Stimulated activated CD8-positive, alpha-beta memory T cell treated with anti-CD3 and anti-CD28 coated beads, Interleukin-4, amount 100 ng/mL, for 4 hours (primary cell): ENCODE measurements at regions not wholly inside any gene's neighbourhood (a gene's known extent, or its start where the extent isn't known, plus 50 kb on each side); places are given as distances from the start of the nearest gene placed in this dataset.
"Not testable (repeated sequence)": the region's sequence is repeated elsewhere in the genome, so short reads cannot be mapped to it uniquely, and the experiment has no call there.

ENCODE experiments used
- DNase-seq, 2 donors: peaks; one replicate each; pipeline ENCODE4 v3.0.0-alpha.2; 2020; ENCODE audit warnings: low read depth in 2 of 2, low spot score in 1 of 2

DNA sequence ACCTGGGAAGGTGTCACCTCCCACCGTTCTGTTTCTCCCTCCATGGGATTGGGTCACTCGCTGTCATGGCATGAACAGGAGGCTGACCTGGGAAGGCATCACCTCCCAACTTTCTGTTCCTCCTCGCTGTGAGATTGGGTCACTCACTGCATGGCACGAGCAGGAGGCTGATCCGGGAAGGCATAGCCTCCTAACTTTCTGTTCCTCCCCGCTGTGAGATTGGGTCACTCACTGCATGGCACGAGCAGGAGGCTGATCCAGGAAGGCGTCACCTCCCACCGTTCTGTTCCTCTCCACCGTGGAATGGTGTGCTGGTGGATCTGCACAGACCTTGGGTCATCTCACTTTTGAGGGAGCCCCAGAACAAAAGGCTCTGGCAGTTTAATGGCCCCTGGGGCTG lies 239.2 kb upstream of the PRKCQ start:
- DNase-seq: no peak

- DNase-seq: no peak
Measured at GRCh38 chr10:6817770-6818169, 237.7 kb upstream of the PRKCQ start.

DNA sequence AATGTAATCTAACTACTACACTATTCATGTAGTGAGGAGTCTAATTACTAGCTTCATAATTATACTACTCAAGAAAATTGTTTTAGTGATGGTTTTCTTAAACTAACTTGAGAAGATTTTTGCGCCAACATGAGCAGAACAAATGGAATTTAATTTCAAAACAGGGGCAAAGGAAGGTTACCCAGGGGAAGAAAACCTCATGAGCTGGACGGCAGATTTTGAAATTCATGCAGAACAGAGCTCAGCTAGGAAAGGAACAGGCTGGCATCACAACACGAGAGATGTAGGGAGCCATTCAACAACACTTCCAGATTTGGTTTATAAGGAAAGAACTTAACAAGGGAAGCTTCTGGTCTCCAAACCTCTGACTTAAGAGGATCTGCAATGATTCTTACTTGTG lies 235.3 kb upstream of the PRKCQ start:
- DNase-seq: no peak

DNA sequence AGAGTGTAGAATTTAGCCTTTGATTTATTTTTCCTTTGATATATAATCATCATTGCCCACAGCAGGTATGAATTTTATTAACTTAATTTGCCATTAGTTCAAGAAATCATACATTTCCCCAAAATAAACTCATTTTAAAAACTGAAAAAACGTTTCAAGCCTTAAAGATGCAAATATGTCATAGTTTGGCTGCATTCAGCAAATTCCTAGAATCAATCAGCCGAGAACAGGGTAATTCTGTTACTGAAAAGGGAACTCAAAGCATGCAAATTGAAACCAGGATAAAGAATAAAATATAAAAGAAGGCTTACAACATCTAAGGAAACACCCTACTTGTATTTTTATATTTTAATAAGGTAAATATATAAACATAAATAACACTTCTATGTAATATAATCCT lies 233.8 kb upstream of the PRKCQ start:
- no peak for DNase-seq

DNA sequence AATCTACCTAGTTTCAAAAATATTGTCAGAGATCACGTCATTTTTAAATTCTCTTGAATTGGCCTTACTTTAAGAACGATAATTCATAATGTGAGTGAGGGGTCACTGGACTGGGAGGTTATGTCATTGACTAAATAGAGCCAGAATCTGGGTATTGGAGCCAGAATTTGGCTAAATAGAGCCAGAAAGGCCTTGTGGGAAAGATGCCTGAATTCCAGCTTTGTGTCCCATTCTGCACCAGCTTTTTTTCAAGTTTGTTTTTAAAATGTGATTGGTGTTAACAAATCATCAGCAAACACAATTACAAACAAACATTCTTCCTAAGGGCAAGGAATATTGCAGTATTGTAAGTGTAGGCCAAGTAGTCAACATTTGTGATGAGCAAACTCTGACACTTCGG lies 233.2 kb upstream of the PRKCQ start:
- no peak for DNase-seq

GRCh38 chr10:6811153-6811552 lies 231.1 kb upstream of the PRKCQ start:
- DNase-seq: no peak

- no peak for DNase-seq
Measured at GRCh38 chr10:6803427-6803783, 223.3 kb upstream of the PRKCQ start.

DNA sequence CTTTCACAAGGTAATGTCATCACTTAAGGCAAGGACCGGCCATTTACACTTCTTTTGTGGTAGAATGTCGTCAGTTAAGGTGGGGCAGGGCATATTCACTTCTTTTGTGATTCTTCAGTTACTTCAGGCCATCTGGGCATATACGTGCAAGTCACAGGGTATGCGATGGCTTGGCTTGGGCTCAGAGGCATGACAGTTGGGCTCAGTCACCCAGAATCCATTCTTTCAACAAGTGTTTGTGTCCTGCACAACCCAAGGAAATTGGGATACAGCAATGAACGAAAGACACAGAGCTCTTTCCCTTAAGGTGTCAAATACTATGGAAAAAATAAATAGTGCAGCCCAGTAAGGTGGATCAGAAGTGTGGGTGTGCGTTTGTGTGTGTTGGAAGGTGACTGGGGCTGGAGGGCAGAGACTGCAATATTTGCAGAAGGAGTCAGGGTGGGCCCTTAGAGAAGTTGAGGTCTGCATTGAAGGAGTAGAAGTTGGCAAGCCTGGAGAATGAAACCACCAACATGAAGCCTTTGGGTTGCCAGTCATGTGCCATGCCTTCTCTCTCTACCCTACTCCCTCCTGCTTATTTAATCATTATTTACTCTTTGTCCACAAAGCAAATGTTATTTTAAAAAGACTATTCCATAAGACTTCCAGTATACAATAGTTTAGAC lies 222.8 kb upstream of the PRKCQ start:
- DNase-seq: no peak

DNA sequence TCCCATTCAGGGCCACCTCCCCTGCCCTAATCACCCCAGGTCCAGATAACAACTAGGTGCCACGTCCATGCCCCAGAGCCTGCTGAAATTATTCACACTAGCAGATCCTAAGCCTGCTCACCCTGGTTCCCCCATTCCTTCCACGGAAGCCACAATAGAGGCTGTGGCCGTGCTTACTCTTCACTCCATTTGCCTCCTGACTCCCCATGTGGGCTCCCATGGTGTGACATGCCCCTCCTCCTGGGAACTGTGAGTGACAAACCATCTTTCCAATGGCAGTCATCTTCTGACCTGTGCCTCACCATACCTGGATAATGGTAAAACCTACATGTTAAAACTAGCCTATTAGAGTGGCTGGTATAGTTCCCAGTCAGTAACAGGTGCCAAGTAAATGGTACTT lies 216.2 kb upstream of the PRKCQ start:
- DNase-seq: no peak

GRCh38 chr10:6795541-6795940 lies 215.5 kb upstream of the PRKCQ start:
- no peak for DNase-seq

GRCh38 chr10:6794841-6795240 lies 214.8 kb upstream of the PRKCQ start:
- DNase-seq: not testable (repeated sequence)

DNA sequence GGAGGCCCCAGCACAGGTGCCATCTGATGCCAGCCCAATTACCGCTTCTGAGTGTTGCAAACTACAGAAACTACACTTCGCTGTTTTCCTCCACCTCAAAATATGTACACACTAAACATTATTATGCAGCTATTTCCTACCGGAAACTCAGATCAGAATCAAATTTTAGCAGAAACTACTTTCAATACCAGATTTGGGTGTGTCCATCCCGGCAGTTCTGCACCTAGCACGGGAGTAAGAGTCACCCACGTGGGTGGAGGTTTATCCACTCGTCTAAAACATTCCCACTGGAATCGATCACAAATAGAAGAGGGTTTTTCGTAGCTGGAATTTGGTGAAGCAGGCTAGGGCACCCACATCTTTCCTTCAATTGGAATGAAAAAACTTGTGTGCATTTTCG lies 214.4 kb upstream of the PRKCQ start:
- DNase-seq: no peak

- DNase-seq: no peak
Measured at GRCh38 chr10:6788731-6789130, 208.7 kb upstream of the PRKCQ start.

GRCh38 chr10:6788231-6788630 lies 208.2 kb upstream of the PRKCQ start:
- DNase-seq: no peak

- DNase-seq: no peak
Measured at GRCh38 chr10:6787718-6788117, 207.6 kb upstream of the PRKCQ start.

DNA sequence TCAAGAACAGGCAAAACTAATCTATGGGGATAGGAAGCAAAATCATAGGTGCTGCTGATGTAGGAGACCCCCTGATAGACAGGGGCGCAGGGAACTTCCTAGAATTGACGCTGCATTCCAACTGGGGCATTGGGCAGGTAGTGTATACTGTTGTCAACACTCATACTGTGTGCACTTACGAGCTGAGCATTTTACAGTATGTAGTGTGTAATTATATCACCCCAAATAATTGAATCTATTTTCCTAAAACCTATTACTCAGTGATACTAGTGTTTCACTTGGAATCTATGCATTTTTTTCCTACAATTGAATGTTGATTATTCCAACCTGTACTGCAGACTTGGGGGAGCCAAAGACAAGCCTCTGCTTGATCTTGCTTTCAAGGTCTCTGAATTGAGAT lies 207.0 kb upstream of the PRKCQ start:
- DNase-seq: no peak

- DNase-seq: no peak
Measured at GRCh38 chr10:6786579-6787031, 206.5 kb upstream of the PRKCQ start.

DNA sequence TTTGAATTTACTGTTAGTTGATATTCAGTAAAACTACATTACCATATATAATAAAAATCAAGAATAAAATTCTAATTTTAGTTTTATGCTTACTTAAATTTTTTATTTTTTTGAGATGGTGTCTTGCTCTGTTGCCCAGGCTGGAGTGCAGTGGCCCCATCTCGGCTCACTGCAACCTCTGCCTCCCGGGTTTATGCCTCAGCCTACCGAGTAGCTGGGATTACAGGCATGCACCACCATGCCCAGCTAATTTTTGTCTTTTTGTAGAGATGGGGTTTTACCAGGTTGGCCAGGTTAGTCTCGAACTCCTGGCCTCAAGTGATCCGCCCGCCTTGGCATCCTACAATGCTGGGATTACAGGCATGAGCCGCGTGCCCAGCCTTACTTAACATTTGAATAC lies 204.4 kb upstream of the PRKCQ start:
- DNase-seq: not testable (repeated sequence)

DNA sequence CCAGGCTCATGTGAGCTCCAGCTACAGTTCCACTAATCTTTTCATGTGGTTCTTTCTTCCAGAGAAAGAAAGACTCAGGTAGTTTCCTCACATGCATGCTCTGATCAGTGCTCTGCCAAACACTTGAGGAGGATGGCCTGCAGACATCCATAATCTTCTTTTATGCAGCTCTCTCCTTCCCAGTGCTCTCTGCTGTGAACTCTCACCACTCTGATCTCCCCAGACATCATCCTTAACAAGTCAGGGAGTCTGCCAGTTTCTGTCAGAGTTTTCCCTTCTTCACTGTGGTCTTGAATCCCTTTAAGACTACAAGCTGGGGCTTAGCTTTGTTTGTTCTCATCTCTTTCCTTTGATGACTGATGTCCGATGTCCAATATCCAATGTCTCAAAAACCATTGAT lies 203.4 kb upstream of the PRKCQ start:
- no peak for DNase-seq

GRCh38 chr10:6782378-6782777 lies 202.3 kb upstream of the PRKCQ start:
- DNase-seq: no peak

- DNase-seq: no peak
Measured at GRCh38 chr10:6781133-6781770, 201.2 kb upstream of the PRKCQ start.

- DNase-seq: no peak
Measured at GRCh38 chr10:6780008-6780677, 200.1 kb upstream of the PRKCQ start.
